ENCODE measurements at regions not wholly inside any gene's neighbourhood (a gene's known extent, or its start where the extent isn't known, plus 50 kb on each side); places are given as distances from the start of the nearest gene placed in this dataset.

- TF ChIP-seq CTCF (conservative IDR thresholded peaks at IDR 0.05; ENCODE audit: low read depth, low read length) = no peak
- no peak for TF ChIP-seq EZH2phosphoT487 (IDR thresholded peaks at IDR 0.05; ENCODE audit: borderline replicate concordance, low read length)
- TF ChIP-seq EZH2 (IDR thresholded peaks at IDR 0.05; ENCODE audit: low read length, unreplicated experiment) = no peak
Measured at GRCh38 chr18:7291046-7291445, 60.2 kb downstream of the LRRC30 start.
